Suprapubic skin (tissue), 4 donors: ENCODE measurements at regions not wholly inside any gene's neighbourhood (a gene's known extent, or its start where the extent isn't known, plus 50 kb on each side); places are given as distances from the start of the nearest gene placed in this dataset.

Experiments
- DNase-seq, 2 donors: peaks; one replicate each; pipeline ENCODE4 v3.0.0-alpha.2; 2019; ENCODE audit warnings: low spot score in 2 of 2
- H3K27ac ChIP-seq: fragments of 200-600 bp; sonication (generic); one replicate; pipeline ENCODE4 v1.5.1; 2019
- H3K27me3 ChIP-seq: fragments of 200-600 bp; sonication (generic); one replicate; pipeline ENCODE4 v1.5.1; 2019
- H3K36me3 ChIP-seq: fragments of 200-600 bp; sonication (generic); one replicate; pipeline ENCODE4 v1.5.1; 2019
- H3K4me1 ChIP-seq: fragments of 200-600 bp; sonication (generic); one replicate; pipeline ENCODE4 v1.5.1; 2019
- H3K4me3 ChIP-seq: fragments of 200-600 bp; sonication (generic); one replicate; pipeline ENCODE4 v1.5.1; 2019; ENCODE audit warnings: mild to moderate bottlenecking
- H3K9me3 ChIP-seq: fragments of 200-600 bp; sonication (generic); one replicate; pipeline ENCODE4 v1.5.1; 2019
- EP300 ChIP-seq: sonication (generic); formaldehyde crosslinking; IDR thresholded peaks from one replicate; pipeline ENCODE4 v1.6.1; 2017; ENCODE audit warnings: antibody characterized with exemption
- POLR2A ChIP-seq, 2 donors: fragments of 450-650 bp; IDR thresholded peaks; one replicate each; pipeline ENCODE4 v1.6.1; 2017; ENCODE audit warnings: antibody characterized with exemption in 2 of 2, mild to moderate bottlenecking in 2 of 2, moderate library complexity in 2 of 2
- POLR2AphosphoS5 ChIP-seq, 3 donors: sonication (generic); formaldehyde crosslinking; IDR thresholded peaks; one replicate each; pipeline ENCODE4 v1.6.1; 2017; ENCODE audit warnings: antibody characterized with exemption in 3 of 3
- WGBS: methylation state at CpG from one replicate; pipeline ENCODE4 v1.1.5; 2018; 5-methylcytosine and 5-hydroxymethylcytosine counted together
- TF ChIP-seq, protein P1 (sequence below), 2 donors: fragments of 200-600 bp in 1 of 2; fragments of 450-650 bp in 1 of 2; sonication (generic) in 1 of 2; IDR thresholded peaks; one replicate each; pipeline ENCODE4 v1.5.1; 2016 to 2019; ENCODE audit warnings: antibody characterized with exemption in 2 of 2, mild to moderate bottlenecking in 1 of 2, moderate library complexity in 1 of 2

DNA sequence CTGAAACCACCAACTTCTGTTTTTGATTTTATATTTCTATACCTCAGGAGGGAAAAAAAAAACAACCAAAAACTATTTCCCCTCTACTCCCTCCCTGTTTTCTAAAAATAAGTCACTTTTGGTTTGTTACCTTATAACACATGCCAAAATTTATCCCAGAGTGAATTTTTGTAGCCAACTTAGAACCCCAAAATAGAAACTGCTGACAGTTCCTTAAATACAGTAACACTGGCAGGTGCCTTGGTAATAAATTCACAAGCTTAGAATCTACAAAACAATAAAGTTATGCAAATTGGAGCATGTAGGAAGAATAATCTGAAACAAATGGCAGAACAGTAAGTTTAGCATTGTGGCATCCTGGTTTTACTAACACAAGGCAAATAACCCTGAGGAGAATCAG lies 165.0 kb upstream of the HDAC9 start:
- no peak overlapping the region for H3K4me3 ChIP-seq
- H3K27ac ChIP-seq = no peak overlapping the region
- H3K36me3 ChIP-seq = no peaks in the 10 kb centered on the region
- no peaks in the 10 kb centered on the region for H3K4me1 ChIP-seq
- TF ChIP-seq POLR2AphosphoS5 (IDR thresholded peaks at IDR 0.05) = no peak
- no peaks in the 10 kb centered on the region for H3K27me3 ChIP-seq
- H3K9me3 ChIP-seq = no peaks in the 10 kb centered on the region
- no peak for DNase-seq

DNA sequence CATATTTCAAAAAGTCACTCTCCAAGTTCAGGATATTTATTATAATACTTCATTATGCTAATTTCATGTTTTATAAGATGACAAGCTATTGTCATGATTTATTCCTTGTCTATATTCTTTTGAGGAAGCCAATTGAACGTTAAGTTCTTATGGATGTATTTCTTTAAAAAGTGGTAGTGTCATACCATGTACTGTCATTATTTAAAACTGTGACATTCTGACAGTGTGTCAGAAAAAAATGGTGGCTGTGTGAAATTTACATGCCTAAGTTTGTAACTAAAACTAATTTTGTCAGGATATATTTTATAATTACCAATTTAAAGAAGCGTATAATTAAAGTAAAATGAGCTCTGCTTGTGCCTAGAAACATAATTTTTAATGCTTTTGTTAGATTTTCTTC lies 158.9 kb upstream of the HDAC9 start:
- DNase-seq = no peak
- 68% methylated on average over 2 of the region's 2 CpGs for whole genome bisulfite sequencing
- H3K36me3 ChIP-seq = no peaks in the 10 kb centered on the region

DNA sequence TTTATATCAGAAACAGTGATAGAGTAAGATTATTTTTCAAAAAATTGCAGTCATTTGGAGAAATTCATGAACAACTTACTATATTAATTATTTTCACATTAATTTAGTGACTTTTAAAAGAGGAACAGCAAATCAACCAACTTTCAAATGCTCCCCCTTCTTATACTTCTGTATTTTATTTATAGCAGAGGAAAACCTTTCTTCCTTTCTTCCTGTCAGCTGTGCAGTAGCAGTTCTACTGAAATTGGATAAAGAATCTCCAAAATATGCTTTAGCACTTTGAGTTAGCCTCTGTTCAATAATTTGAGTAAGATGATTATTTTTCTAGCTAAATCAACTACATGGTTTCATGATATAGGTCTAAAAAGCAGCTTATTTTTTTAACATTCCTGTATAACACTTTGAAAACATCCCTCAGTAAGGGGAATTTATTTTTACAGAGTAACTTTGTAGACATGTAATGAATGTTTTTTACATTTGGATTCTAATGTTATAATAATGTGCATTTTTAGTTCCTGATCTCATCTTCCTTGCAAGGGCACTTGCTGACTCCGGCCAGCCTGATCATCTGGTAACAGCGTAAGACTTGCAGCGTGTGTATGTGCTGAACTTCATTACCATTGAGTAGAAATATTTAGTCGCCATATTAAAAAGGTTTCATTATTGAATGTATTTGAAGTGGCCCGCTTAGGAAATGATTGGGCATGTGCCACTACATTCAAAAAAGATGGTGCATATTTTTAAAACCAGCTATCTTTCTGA lies 158.3 kb upstream of the HDAC9 start:
- Histone ChIP-seq H3K36me3 (no peaks in the 10 kb centered on the region), H3K9me3 (no peaks in the 10 kb centered on the region), H3K27ac (no peak overlapping the region), H3K27me3 (no peaks in the 10 kb centered on the region), H3K4me3 (no peak overlapping the region), H3K4me1 (no peaks in the 10 kb centered on the region)
- 74% methylated on average over 5 of the region's 5 CpGs for WGBS
- no peak for TF ChIP-seq POLR2AphosphoS5 (IDR thresholded peaks at IDR 0.05)
- TF ChIP-seq POLR2A (IDR thresholded peaks at IDR 0.05) = no peak
- TF ChIP-seq, protein P1, sequence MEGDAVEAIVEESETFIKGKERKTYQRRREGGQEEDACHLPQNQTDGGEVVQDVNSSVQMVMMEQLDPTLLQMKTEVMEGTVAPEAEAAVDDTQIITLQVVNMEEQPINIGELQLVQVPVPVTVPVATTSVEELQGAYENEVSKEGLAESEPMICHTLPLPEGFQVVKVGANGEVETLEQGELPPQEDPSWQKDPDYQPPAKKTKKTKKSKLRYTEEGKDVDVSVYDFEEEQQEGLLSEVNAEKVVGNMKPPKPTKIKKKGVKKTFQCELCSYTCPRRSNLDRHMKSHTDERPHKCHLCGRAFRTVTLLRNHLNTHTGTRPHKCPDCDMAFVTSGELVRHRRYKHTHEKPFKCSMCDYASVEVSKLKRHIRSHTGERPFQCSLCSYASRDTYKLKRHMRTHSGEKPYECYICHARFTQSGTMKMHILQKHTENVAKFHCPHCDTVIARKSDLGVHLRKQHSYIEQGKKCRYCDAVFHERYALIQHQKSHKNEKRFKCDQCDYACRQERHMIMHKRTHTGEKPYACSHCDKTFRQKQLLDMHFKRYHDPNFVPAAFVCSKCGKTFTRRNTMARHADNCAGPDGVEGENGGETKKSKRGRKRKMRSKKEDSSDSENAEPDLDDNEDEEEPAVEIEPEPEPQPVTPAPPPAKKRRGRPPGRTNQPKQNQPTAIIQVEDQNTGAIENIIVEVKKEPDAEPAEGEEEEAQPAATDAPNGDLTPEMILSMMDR (IDR thresholded peaks at IDR 0.05) = no peak
- no peak for TF ChIP-seq EP300
- DNase-seq = no peak

More for the DNA sequence above, 158.9 kb upstream of the HDAC9 start:
- Histone ChIP-seq H3K4me1 (no peaks in the 10 kb centered on the region), H3K27me3 (no peaks in the 10 kb centered on the region), H3K4me3 (no peak overlapping the region), H3K27ac (no peak overlapping the region), H3K9me3 (no peaks in the 10 kb centered on the region)
- no peak for TF ChIP-seq POLR2A (IDR thresholded peaks at IDR 0.05)
- no peak for TF ChIP-seq EP300
- TF ChIP-seq POLR2AphosphoS5 (IDR thresholded peaks at IDR 0.05) = no peak
- TF ChIP-seq, protein P1 (IDR thresholded peaks at IDR 0.05) = no peak

DNA sequence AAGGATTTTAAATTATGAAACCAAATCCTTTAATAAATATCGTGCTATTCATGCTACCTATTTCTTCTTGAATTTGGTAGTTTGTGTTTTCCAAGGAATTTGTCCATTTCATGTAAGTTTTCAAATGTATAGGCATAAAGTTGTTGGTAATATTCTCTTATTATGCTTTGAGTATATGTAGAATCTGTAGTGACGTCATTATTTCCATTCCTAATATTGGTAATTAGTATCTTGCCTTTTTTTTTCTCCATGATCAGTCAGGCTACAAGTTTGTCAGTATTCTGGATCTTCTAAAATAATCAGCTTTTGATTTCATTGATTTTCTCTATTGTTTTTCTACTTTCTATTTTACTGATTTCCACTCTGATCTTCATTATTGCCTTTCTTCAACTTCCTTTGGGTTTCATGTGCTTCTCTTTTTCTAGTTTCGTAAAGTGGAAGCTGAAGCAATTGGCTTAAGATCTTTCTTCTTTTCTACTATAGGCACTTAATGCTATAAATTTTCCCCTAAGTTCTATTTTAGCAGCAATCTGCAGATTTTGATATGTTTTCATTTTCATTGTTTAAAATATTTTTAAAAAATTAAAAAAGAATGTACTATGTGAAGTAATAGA lies 156.5 kb upstream of the HDAC9 start:
- H3K36me3 ChIP-seq = no peaks in the 10 kb centered on the region
- TF ChIP-seq, protein P1 (IDR thresholded peaks at IDR 0.05) = no peak
- TF ChIP-seq EP300 (no peak), POLR2AphosphoS5 (IDR thresholded peaks at IDR 0.05) (no peak), POLR2A (IDR thresholded peaks at IDR 0.05) (no peak)
- H3K27ac ChIP-seq = no peak overlapping the region
- no peaks in the 10 kb centered on the region for H3K4me1 ChIP-seq
- 89% methylated on average over 3 of the region's 3 CpGs for WGBS
- no peaks in the 10 kb centered on the region for H3K27me3 ChIP-seq
- DNase-seq = no peak
- H3K4me3 ChIP-seq = no peak overlapping the region
- H3K9me3 ChIP-seq = no peaks in the 10 kb centered on the region

DNA sequence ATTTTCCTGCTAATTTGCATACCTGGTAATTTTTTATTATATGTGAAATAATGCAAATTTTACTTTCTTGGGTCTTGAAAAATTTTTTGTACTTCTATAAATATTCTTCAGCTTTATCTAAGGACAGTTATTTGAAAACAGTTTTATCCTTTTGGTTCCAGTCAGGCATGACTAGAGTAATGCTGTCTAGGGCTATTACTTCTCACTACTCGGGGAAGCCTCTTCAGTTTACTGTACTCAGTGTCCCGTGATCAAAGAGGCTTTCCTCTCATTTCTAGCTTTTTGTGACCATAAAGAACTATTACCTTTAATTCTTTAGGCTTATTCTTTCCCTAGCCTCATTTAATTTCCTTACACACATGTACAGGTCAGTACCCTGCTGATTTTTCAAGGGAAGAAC lies 153.8 kb upstream of the HDAC9 start:
- DNase-seq = no peak
- H3K9me3 ChIP-seq = no peaks in the 10 kb centered on the region
- H3K27ac ChIP-seq = no peak overlapping the region
- WGBS = 92% methylated on average over 2 of the region's 2 CpGs
- no peak overlapping the region for H3K4me3 ChIP-seq
- H3K4me1 ChIP-seq = no peaks in the 10 kb centered on the region
- no peaks in the 10 kb centered on the region for H3K27me3 ChIP-seq
- no peaks in the 10 kb centered on the region for H3K36me3 ChIP-seq
- TF ChIP-seq, protein P1 (IDR thresholded peaks at IDR 0.05) = no peak
- TF ChIP-seq EP300 (no peak), POLR2A (IDR thresholded peaks at IDR 0.05) (no peak), POLR2AphosphoS5 (IDR thresholded peaks at IDR 0.05) (no peak)
